Effector CD8-positive, alpha-beta T cell (primary cell): ENCODE measurements at regions not wholly inside any gene's neighbourhood (a gene's known extent, or its start where the extent isn't known, plus 50 kb on each side); places are given as distances from the start of the nearest gene placed in this dataset.

ENCODE experiments used
- DNase-seq: peaks from one replicate; lab custom pipeline; 2025; lab: John Stamatoyannopoulos, UW

DNA sequence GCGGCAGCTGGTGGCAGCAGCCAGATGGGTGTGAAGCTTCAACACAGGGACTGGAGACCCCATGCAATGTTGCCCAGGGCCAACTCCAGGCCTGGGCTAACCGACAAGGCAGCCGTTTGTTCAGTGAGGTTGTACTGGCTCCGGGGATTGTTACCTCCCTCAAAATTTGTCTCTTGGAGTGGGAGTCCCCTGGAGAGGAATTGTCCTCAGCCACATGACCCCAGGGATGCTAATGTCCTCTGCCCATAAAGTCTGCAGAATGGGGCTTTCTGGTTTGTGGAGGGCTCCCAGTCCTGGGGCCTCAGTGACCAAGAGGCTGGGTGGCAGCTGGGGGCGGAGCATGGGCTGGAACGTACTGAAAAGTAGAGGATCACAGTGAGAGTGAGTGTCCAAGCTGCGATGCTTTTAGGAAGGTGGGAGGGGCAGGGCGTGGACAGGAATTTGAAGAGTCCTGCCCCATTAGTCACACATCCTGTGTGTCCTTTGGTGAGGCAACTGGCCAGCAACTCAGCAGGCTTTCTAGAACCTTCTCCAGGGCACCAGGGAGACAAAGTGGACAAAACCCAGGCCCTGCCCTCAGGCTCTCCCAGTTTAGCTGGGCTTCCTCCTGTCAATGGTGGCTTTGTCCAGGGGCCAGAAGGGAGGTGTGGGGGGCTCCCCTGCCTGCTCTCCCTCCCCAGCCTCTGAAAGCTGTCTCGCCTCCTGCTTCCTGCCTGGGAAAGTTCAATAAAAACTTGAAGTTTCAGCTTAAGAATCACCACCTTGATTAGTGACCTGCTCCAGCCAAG lies 114.0 kb downstream of the NSG2 start:
- no peak for DNase-seq

GRCh38 chr5:174165406-174165805 lies 119.9 kb downstream of the NSG2 start:
- DNase-seq: no peak

DNA sequence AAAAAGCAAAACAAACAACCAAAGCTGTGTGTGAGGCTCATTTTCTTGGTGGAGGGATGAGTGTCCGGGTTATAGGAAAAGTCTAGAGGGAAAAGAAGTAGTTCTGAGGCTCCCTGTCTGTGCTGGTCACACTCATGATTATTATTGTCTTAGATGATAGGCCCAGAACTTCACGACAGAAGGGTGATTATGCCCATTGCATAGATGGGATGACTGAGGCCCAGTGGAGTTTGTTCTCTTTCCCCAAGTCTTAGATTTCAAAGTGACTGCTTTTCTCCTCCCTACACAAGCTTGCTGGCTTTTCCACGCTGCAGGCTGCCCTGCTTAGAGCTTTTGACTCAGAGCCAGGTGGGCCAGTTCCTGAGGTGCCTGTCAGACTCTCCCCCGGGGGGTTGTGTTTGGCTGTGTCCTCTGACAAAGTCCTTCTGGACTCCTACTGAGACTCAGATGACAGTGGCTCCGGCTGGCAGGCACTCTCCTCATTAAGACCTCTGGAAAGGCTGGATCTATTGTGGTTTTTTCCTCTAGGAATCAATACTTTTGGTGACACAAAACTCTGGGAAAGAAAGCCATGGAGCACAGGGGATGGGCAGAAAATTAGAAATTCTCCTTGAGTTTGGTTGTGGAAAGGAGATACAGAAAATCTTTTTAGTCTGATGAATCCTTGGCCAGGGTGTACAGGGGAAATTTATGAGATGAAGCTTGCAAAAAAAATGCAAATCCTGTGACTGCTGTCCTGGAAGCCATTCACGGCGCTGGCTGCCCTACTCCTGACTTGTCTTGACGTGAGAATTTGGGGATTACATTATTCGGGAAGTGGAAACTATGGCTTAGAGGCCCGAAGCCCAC lies 120.9 kb downstream of the NSG2 start:
- DNase-seq: no peak

DNA sequence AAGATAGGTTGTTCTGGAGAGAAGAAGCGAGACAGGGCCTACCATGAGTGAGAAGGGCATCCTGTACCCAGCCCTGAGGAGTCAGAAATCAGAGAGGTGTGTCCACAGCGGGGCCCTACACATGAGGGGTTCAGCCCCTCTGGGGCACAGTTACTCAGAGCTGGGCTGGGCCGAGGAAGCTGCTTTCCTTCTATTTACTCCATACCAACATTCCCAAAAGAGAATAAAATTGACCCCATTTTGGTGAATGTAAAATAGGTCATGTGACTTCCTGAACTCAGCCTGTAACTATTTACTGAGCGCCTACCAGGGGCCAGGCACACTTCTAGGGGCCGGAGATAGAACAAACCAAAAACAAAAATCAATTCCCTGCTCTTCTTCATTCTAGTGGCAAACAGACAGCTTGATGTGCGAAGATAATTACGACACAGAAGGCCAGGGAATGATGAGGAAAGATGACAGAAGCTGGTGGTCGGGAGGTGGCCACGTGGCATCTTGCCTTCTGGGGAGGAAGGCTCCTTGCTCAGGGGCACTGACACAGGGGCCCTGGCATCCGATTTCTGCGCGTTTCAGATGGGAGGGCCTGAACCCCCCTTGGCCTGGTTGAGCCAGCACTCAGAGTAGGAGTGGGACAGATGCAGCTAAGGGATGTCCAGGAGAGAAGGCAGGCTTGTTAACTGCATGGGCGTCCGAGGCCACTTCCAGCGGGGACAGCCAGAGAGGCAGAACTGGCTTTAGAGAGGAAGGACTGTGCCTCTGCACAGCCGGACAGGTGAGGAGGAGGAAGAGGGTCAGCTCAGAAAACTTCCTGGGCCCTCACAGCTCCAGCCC lies 121.8 kb downstream of the NSG2 start:
- DNase-seq: no peak

- DNase-seq: no peak
These were observed 126.6 kb downstream of the NSG2 start for GRCh38 chr5:174172152-174172551.

DNA sequence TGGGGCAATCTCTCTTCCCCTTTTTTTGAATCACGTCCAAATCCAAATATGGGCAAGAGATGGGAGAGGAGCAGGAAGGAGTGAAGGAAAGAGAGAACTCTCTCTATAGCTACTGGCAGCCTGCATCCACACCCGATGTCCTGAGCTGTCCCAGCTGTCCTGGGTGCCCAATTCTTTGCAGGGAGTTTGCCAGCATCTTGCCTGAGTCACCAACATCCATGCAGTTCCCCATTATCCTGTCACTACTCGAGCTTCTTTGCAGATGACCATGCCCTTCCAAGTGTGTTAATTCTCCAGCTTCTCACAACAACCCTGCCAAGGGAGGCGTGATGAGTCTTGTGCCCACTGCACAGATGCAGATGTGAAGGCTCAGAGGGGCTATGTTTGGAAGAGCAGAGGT lies 127.1 kb downstream of the NSG2 start:
- DNase-seq: no peak

GRCh38 chr5:174173766-174174165 lies 128.3 kb downstream of the NSG2 start:
- no peak for DNase-seq

DNA sequence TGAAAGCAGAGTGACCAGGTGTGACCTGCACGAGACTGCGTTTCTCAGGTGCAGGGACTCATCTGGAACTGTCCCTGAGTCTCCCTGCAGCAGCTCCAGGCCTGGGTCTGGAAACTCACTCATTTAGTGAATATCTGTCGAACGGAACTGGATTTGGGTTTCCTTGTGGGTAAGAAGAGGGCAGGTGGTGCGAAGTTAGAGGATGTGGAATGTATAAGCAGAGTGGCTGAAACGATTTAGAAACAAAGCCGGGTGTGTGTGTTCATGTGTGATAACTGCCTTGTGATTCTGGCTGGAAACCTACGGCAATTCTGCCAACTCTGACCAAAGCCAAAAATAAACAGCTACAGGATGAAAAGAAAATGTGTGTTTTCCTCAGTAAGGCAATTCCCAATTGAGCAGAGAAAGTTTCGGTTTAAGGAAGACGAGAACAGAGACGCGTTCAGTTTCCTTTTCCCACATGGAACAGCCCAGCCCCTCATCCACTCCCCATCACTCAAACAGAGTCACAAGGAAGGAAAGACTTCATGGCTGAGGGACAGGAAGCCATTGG lies 130.3 kb downstream of the NSG2 start:
- no peak for DNase-seq

- no peak for DNase-seq
These were observed 131.0 kb downstream of the NSG2 start for GRCh38 chr5:174176511-174176910.

- no peak for DNase-seq
These were observed 132.0 kb downstream of the NSG2 start for GRCh38 chr5:174177531-174177930.

- no peak for DNase-seq
These were observed 132.6 kb downstream of the NSG2 start for GRCh38 chr5:174177976-174178605.

- DNase-seq: no peak
These were observed 135.1 kb downstream of the NSG2 start for GRCh38 chr5:174180639-174181038.

- DNase-seq: no peak
These were observed 136.6 kb downstream of the NSG2 start for GRCh38 chr5:174182111-174182510.

DNA sequence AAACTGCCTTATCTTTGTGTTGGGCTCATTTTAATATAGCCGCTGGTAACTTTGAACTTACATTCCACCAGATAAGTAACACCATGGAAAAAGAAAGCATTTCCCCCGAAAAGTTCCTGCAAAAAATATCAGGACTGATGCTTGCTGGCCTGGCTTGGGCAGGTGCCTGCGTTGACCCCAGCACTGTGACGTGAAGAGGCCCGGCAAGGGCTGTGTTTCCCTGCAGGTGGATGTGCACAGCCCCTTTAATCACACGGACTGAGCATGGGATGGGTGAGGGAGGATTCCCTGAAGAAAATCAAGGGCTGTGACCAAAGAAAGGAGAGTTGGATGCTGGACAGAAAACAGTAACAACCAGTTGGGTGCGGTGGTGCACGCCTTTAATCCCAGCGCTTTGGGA lies 138.2 kb downstream of the NSG2 start:
- no peak for DNase-seq

DNA sequence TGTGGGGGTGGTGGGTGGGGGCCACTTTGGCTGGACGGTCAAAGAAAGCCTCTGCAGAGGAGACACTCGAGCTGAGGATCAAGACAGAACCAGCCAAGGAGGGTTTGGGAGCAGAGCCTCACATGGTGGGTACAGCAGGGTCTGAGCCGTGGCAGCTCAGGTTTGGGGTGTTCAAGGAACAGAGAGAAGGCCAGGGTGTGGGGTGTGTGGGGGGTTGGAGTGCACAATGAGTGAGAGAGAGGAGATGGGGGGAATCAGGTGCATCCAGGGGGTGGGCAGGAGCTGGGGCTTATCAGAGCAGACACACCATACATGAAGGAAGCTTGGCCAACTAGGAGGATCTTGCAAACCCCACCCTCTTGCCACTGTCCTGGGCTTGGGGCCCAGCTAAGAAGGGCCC lies 140.0 kb downstream of the NSG2 start:
- DNase-seq: no peak

- DNase-seq: no peak
These were observed 140.7 kb downstream of the NSG2 start for GRCh38 chr5:174186096-174186695.

- DNase-seq: no peak
These were observed 141.5 kb downstream of the NSG2 start for GRCh38 chr5:174187001-174187400.

DNA sequence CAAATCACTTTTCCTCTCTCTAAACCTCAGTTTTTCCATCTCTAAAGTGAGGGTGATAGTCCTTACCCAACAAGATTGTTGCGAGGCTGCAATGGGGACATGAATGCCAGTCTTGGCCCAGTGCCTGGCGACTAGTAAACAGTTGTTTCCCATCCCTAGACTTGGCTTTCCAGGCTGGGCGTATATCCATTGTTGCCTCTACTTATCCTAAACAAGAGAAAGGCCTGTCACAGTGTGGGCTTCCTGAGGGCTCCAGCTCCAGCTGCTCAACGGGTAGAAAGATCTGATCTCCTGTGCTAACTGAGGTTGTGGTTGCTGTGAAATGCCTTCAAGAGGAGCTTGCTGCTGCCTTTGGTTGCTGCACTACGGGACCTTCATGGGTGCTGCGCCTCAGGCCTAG lies 142.0 kb downstream of the NSG2 start:
- no peak for DNase-seq

- DNase-seq: no peak
These were observed 142.8 kb downstream of the NSG2 start for GRCh38 chr5:174188295-174188694.

DNA sequence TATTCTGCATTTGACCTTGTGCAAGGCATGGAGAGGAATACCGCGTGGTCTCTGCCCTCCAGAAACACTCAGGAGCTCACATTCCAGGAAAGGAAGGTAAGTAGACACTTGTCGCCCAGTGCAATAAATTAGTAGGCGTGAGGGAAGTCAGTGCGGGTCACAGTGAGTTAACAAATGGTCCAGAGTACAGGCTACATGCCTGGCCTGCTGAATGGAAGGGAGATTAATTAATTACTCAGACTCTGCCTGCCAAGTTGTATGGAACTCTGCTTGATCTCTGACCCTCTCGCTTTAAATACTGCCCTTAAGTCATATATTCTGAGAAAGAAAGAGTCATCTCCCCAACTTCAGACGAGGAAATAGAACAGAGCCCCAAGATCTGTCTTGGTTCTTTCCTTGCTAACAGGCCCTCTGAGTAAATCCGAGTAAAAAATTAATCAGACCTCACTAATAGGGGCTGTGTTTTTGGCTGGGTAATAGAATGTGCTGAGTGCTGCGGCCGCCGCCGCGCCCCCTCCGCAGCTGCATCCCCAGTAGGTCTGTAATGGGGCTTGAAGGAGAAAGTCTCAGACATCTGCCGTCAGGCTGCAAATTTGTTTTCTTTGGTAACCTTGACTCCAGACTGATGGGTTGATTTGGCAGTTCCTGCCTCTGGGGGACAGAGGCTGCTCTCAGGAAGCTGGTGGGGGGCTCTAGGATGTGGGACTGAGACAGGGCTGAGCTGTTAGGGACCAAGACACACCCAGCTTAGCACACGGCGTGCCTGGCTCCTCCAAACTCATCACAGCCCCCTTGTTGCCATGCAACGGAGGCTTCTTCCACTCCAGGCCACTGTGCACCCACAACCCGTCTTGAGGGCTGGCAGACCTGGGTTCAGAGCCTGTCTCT lies 144.4 kb downstream of the NSG2 start:
- no peak for DNase-seq
